HG03064 (cell line): ENCODE measurements at regions not wholly inside any gene's neighbourhood (a gene's known extent, or its start where the extent isn't known, plus 50 kb on each side); places are given as distances from the start of the nearest gene placed in this dataset.
"Not testable (repeated sequence)": the region's sequence is repeated elsewhere in the genome, so short reads cannot be mapped to it uniquely, and the experiment has no call there.

Source experiments
- ATAC-seq: cut with Tn5 transposase; IDR thresholded peaks from one replicate; pipeline ENCODE4 v1.9.1; 2021; ENCODE audit warnings: low read depth; ENCODE audit not compliant: unreplicated experiment

DNA sequence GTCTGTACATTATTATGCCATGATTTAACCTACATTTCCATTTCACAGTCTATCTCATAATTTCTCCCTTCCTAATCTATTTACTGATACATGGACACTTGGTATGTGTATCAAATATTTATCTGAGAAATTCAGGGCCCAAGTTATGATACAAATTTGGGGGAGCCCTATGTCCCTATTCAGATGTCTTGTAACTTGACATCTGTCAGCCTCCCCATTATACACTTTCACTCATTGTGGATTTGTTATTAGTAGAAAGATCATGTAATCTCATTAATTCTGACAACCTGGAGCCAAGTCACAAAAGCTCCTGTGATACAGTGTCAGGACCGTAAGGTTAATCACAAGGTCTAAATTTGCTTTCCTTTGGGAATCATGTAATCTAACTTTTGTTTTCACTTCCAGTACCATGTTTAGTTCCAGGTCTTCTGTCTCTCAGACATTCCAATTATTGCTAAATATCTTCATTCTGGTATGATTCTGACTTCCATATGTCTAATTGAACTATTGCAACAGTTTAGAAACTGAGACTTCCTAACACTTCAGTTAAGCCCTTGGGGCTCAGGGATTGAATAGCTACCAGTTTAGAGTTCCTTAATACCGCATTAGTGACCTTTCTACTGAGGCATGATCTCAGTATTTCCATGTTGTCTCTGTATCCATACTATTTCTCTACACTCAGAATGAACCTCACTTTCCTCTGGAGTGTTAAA lies 182.9 kb upstream of the NUDT12 start:
- ATAC-seq: no peak

DNA sequence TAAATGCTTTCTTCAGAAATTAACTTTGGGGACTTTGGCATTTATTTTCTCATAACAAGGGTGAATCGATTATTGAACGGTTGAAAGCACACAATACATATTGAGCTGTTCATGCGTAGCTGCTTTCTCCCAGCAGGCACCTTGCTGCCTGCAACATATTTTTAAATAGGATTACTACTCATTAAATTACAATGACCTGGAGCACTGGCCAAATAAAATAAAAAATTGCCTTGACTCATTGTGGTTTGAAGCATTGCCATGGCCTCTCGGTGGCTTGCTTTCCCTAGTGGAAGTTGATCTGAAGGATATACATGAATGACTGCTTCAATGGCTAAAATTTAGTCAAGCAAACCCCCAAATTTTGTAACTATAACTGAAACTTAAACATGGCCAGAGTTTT lies 181.6 kb upstream of the NUDT12 start:
- no peak for ATAC-seq

DNA sequence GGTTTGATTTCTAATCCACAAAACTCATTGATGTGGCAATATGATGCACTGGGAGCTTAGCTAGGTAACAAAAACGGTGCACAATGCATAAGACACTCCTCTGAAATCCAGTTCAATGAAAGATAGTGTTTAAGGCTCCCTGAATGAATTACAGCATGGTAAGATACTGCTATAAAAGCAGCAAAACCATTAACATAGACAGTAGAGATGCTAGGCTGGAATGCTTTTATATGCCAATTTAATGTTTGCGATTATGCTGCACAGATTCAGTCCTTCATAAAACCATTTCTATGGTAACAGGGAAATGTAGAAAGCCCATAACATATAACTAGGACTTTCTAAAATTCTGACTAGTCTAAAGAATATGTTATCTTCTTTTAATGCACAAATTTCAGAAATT lies 180.8 kb upstream of the NUDT12 start:
- ATAC-seq: no peak

DNA sequence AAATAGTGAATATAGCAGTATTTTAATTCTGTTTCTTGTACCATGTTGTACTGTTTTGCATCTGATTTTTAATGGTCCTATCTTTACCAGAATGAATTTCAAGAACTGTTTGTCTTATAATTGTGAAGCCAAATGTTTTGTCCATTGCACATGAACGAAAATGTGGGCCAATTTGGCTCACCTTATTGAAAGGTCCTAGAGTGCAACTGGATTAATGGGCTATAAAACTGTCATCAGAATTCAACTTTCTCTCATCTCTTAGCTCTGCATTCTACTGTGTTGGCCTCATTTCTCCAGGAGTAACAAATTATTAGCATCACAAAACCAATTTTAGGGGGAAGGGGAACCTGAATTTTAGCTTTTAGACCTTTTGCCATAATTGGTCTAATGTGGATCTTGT lies 179.4 kb upstream of the NUDT12 start:
- no peak for ATAC-seq

DNA sequence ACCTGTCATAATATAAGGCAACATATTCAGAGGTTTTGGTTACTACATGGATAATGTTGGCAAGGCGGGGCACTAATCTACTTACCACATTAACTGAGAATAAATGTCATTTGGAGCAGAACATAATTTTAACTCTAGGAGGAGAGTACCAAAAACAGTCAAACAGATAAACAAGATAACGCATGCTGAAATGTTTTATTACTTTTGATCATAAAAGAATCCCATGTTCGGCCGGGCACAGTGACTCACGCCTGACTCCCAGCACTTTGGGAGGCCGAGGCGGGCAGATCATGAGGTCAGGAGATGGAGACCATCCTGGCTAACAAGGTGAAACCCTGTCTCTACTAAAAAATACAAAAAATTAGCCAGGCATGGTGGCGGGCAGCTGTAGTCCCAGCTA lies 173.8 kb upstream of the NUDT12 start:
- not testable (repeated sequence) for ATAC-seq

DNA sequence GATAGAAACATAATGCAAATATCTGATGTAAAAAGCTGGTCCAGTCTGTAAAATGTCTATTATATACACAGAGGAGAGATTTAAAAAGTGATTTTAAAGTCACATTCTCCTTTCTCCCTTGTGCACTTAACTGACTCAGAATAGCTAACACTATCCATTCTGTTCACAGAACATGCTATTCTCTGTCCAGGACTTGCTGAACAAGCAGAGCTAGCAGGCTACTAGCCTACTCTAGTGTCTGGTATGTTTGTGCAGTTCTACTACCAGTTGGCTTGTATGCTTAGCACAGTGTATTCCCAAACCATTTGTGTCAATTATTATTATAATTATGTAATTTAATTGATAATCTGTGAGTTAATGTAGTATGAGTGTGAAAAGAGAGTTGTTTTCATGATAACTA lies 161.7 kb upstream of the NUDT12 start:
- ATAC-seq: no peak

DNA sequence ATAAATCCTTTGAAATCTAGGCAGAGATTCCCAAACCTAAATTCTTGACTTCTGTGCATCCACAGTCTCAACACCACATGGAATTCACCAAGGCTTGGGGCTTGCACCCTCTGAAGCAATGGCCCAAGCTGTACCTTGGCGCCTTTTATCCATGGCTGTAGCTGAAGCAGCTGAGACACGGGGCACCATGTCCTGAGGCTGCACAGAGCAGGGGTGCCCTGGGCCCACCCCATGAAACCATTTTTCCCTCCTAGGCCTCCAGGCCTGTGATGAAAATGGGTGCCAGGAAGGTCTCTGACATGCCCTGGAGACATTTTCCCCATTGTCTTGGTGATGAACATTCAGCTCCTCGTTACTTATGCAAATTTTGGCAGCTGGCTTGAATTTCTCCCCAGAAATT lies 158.6 kb upstream of the NUDT12 start:
- ATAC-seq: no peak

DNA sequence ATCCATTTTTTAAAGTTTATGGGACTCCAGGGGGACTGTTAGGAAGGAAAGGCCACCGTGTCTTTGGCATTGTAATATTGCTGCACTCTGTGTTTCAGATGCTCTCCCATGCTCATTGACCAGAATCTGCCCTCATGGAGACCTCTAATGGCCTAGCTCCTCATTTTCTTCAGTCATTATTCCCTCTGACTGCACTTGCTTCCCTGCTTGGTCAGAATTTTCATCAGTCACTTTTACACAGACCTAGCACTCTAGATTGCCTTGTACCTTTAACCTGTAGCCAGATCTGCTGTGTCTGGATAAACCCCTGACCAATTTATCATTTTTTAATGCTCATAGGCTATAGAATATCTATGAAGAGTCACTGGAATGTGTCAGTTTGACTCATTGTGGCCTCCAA lies 155.5 kb upstream of the NUDT12 start:
- ATAC-seq: no peak

DNA sequence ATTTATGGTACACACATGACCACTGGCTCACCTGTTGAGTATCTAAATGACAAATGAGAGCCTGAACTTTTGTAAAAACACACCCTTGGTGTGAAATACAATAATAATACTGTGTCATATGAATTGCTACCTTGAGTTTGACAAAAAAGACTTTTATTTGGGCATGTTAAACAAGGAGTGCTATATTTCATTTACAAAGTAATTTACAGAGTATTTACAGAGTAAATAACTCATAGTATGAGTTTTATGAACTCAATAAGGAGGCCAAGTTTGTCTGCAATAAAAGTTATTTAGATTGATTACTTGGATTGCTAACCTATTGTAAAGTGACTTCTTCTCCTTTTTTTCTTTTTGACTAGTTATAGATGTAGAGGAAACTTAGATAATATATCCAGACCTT lies 146.0 kb upstream of the NUDT12 start:
- no peak for ATAC-seq

DNA sequence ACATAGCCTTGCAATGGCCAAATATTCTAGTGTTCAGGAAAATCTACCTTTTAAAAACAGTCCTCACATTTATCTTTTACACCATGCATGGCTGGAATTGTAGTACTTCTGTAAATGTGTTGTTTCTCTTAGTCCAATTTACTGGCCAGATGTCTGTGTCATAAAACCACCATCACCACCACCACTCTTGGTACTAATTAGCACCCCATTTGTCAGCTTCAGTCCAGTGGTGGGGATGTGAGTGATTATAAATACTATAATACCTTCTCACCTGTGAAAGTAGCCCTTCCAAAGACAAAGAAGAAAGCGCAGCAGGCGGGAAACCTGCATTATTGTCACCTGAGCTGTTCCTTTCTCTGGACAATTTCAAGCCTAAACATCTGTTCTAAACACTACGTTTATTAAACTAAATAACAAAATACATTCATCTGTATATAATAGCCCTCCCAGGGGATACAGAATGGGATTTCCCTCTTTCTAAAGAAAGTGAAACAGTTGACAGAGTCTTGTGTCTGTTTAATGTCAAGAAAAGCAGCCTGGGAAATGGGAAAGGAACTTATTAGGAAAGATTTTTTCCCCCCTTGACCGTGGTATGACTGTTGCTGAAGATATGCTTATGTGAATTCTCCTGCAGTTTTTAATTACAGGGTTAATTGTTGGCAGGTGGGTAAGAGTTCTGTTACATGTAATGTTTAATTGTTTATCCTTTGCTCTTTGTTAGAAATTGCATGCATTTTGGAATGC lies 144.5 kb upstream of the NUDT12 start:
- ATAC-seq: no peak

DNA sequence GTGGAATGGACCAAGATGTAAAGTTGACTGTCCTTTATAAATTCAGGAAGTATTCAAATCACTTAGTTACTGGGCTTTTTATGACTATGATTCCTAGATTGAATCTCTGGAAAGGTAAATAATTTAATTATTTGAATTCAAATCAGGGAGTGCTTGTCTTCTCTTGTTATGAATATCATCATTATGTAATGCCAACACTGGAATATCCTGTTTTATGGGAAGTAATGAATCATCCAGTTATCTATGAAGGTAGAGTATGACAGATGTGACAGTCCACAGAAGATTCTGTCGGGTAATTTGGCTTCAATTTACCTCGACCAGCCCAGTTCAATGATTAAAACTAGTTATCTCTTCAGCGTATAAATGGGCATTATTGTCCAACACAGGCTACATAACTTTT lies 141.0 kb upstream of the NUDT12 start:
- ATAC-seq: no peak

DNA sequence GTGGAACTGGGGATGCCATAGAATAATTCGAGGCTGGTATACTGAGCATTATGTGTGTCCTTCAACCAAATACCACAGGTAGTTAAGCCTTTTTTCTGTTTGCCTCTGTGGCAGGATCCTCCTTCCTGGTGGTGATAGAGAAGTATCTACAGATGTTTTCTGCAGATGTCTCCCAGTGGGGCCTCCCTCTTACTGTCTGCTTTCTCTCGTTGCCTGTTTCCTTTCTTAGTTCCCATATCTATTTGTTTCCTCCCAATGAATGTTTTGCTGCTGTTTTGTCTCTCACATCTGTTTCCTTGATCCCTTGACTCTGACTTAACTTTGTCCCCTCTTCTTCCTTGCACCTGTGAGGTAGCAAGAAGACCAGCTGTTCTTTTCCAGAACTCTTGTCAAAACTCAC lies 130.9 kb upstream of the NUDT12 start:
- no peak for ATAC-seq

DNA sequence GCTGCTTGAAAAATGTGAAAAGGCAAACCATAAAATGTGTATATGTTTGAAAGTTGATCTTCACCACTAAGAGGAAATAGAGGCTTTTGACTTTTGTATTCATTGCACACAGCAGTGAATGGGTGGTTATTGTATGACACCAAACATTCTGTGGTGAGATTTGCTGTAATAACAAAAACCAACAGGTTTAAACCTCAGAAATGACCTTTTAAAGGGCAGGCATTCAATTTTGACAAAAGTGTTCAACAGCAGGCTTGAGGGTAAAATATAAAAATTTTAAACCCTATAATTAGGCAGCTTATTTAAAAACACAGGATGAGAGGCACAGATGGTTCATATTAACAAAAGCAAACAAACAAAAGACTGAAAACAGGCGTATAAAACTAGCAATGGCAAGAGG lies 128.1 kb upstream of the NUDT12 start:
- ATAC-seq: no peak

DNA sequence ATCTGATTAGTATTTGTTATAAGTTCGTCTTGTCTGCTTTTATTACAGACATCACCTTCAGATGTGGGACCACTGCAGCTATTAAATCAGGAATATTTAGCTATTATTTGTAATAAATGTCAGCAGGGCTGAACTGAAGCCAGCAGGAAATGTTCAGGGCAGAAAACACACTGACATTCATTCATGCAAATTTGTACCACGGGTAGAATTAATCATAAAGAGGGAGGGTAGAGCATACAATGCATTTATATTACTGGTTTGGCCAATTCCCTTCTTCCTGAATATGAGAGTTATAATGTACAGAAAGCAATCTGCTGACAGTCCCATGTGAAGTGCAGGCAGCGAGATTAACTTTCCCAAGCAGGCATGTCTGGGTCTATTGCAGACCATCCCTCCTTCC lies 117.3 kb upstream of the NUDT12 start:
- no peak for ATAC-seq

DNA sequence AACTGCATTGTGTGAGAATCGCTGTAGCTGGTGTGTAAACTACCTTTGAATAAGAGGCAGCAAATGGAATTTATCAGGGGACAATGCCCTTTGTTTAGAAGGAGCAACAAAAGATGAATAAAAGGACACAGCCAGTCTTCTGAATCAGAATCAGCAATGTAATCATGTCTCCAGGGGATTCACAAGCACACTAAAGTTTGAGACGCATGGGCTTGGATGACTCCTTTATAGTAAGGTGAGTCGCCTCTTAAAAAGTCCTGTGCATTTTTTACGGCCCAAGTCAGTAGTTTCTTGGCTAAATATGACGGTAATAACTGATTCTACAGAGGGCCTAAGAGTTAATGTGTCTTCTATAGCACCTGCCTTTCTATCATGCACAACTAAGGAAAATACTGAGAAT lies 113.6 kb upstream of the NUDT12 start:
- ATAC-seq: not testable (repeated sequence)

DNA sequence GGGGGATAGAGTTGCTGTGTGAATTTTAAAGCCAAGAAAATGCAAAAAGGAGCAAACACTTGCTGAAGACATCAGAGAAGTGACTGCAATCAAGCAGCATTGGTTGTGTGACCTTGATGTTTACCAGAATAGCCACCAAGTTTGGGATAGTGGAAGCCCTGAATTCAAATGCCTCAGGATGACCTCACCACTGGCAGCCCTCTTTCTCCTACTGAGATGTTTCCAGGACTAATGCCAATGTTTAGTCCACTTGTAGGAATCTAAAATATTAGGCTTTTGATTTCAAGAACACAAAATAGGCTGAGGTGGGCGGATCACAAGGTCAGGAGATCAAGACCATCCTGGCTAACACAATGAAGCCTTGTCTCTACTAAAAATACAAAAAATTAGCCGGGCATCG lies 112.2 kb upstream of the NUDT12 start:
- no peak for ATAC-seq

DNA sequence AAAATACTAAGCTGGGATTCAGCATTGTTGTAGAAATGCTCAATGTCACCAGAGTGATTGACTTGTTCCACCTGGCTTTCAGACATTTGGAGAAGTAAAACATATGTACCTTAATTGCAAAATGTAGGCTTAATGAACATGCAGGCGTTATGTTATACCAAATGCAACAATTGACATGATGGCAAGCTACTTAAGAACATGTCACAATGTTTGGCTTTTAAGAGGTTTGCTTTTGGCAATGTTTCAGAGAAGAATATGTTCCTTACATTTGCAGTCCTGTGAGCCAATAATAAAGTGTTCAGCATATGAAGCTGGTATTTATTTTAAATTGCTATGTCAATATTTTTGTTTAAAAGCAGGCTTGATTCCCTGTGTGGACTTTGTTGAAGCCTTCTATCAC lies 111.7 kb upstream of the NUDT12 start:
- ATAC-seq: no peak

DNA sequence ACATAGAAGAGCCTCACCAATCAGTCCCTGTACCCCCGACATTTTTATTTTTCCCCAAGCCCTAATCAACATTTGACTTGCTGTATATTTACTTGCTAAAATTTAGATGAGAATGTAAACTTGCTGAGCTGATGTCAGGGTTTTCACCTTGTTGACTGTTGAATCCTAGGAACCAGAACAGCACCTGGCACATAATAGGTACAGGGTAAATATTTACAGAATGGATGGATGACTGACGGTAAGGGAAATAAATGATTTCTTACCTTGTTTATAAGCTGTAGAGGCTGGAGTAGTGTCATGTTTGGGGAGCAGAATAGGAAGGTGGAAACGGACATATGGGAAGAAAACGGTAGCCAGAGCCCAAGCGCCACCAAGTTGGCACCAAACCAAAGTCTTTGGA lies 107.0 kb upstream of the NUDT12 start:
- no peak for ATAC-seq

DNA sequence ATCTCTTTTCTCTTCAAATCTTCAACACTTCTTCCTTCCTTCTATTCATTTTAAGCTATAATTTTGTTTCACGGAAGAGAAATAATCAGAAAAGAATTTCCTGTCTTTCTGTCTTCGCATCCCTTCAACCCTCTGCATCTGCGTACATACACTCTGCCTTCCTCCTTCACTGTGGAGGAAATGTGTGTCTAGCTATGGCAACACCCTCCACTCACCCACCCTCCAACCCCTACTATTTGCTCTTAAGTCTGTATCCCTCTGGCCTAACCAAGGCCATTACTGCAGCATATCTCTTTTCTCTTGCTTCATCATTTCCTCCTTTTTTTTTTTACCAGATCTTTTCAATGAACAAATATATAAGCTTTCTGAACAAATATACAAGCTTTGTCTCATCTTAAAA lies 105.7 kb upstream of the NUDT12 start:
- no peak for ATAC-seq

DNA sequence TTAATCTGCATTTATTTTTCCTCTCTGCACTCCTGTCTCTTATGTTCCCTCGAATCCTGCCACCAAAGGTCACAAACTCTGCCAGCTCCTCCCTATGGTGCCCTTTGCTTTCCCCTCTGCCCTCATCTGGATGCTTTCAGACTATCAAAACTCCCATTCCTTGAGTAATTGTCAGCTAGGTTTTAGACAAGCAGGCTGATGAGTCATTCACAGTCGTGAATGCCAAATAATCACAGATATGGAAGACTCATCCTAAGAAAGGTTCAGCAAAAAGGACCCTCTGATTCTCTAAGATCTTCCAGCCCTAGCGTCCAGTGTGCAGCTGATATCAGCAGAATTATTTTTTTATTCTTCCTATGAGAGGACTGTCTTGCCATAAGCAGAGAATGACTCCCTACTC lies 104.5 kb upstream of the NUDT12 start:
- no peak for ATAC-seq

DNA sequence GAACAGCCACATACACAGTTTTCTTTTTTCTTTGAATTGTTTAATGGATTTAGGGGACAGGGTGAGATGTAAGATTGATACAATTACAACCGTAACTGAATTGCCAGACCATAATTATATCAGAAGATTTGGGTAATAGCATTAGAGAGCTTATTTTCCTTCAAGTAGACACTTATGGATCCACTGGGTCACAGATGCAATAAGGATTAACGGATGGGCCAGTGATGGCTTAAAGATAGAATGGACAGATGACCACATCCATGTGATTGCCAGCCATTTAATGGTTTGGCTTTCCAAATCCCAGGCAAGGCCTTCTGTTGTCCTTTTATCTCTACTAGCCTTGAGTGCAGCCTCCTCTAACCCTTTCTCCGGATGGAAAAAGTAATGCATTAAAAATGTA lies 94.7 kb upstream of the NUDT12 start:
- no peak for ATAC-seq

DNA sequence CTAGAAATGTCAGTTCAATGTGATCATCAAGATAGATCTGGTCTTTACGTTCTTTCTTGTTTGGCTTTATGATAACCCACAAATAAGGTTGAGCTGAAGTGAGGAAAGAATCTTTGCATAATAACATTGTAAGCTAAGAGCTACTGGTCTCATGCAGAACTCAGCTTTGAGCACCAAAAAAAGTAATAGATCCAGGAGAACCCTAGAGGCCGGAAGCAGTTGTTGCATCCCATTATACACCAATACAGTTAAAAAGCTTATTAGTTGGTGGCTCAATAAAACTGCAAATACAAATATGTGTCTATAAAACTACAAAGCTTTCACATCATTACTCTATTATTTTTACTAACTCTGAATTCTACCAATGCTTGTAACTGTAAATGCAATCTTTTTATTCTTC lies 85.5 kb upstream of the NUDT12 start:
- no peak for ATAC-seq
